Stimulated activated CD4-positive, alpha-beta T cell treated with anti-CD3 and anti-CD28 coated beads, TNF-alpha, amount 100 ng/mL, for 1 hour (primary cell): ENCODE measurements at regions not wholly inside any gene's neighbourhood (a gene's known extent, or its start where the extent isn't known, plus 50 kb on each side); places are given as distances from the start of the nearest gene placed in this dataset.
"Not testable (repeated sequence)": the region's sequence is repeated elsewhere in the genome, so short reads cannot be mapped to it uniquely, and the experiment has no call there.

Experiments
- DNase-seq, 3 donors: peaks; one replicate each; pipeline ENCODE4 v3.0.0-alpha.2; 2020; ENCODE audit warnings: low read depth in 3 of 3, low spot score in 1 of 3

DNA sequence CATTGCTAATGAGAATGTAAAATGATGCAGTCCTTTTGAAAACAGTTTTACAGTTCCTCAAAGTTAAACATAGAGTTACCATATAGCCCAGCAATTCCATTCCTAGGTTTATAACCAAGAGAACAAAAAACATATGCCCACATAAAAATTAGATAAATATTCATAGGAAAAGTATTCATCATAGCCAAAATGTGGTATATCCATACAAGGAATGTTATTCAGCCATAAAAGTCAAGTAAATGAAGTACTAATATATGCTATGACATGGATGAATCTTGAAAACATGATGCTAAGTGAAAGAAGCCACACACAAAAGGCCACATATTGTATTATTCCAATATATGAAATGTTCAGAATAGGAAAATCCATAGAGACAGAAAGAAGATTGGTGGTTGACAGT, 158.0 kb upstream of the CARMIL1 start:
- no peak for DNase-seq

DNA sequence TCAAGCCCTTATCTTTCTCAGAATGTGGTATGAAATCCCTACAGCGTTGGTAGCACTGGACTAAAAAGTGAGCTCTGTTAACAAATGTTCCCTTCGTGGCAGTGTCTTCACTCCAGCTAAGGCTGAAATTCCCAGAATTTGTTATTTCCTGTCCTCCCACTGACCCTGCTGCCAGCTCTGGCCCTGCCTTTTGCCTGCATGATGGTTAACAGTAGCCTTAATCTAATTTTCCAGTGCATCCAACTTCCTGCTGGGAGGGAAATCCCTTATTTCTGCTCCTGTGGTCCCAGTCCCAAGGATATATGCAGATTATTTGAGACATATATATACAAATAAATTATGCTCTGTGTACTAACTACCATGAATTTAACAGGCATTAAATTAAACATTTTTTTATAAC, 157.2 kb upstream of the CARMIL1 start:
- no peak for DNase-seq

DNA sequence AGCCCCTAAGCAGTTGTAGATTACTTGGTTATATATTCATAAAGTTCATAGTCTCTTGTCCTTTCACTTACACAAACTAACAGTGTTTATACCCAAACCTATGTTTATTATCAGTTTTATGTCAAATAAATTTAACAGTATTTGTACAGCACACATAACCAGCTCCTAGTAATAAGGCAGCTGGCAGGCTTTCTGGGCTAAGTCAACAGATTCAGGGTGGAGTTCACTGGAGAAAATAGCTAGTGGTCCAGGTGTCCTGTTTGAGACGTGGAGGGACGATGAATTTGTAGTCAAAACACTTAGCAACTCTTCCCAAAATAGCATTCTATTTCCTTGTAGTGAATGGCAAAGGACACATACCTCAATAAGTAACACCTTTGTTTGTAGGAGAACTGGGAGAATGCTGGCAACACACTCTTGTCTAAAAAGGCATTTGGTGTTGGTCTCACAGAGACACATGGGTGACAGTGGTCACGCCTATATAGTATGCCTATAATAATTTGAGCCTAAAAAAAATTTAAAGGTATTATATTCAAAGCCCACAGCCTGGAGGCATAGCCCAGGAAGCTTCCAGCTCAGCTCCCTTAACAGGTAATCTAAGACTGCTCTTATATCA, 156.4 kb upstream of the CARMIL1 start:
- DNase-seq, result no peak

DNA sequence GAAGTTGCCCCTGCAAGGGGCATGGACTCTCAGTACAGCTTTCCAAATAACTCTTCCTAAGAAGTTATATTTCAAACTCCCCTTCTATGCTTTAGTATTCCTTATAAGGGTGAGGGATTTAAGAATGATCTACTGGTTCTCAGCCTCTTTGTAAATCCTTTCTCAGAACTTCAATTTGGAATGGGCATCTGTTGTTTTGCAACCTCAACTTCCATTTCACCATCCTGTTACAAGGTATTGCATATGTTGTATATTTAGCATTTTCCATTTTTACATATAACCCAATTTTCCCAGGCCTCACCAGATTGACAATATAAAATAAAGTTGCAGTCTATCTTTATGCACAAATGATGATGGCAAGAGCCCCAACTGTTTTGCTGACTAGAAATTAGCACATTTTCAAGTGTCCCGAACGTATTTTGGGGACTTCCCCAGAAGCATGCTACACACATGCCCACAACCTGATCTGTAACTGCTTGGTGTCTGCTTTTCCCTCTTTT, 154.9 kb upstream of the CARMIL1 start:
- no peak for DNase-seq

DNA sequence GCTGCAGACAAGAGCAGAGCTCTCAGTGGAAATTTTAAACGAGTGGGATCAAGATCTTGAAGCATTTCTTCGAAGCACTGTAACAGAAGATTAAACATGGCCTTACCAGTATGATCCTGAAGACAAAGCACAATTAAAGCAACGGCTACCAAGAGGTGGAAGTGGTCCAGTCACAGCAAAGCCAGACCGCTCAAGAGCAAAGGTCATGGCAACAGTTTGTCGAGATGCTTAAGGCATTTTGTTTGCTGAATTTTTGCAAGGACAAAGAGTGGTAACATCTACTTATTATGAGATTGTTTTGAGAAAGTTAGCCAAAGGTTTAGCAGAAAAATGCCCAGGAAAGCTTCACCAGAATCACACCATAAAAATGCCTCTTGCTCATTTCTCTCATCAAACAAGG, 153.4 kb upstream of the CARMIL1 start:
- DNase-seq, result no peak

DNA sequence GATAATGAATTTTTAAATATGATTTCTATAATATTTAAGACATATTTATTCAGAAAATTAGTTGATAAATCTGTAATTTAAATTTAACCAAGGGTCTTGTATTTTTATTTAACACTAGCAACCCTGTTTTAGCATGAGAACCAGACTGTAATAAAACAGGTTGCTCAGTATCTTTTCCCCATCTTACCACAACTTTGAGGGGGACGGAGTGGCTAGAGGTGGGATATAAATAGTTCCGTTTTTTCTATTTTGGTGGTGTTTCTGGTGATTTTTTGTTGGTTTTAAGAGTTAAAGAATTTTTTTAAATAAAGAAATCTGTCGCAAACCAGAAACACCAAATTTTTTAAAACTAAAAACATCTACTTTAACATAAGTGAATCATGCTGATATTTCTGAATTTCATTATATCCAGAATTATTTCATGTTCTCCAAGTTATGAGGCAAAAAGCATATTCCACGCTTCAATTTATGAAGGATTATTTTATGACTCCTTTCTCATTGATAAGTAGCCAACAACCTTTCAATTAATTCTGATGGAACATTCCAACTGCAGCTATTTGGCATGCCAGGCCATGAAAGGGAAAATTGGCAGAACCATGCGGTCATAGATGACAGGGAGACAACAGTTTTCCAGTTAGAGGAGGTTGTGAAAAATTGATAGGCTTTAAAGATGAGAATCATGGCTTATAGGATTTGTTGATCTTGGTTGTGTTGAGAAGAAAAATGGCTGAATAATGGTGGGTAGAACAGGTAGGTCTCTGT, 151.9 kb upstream of the CARMIL1 start:
- no peak for DNase-seq

DNA sequence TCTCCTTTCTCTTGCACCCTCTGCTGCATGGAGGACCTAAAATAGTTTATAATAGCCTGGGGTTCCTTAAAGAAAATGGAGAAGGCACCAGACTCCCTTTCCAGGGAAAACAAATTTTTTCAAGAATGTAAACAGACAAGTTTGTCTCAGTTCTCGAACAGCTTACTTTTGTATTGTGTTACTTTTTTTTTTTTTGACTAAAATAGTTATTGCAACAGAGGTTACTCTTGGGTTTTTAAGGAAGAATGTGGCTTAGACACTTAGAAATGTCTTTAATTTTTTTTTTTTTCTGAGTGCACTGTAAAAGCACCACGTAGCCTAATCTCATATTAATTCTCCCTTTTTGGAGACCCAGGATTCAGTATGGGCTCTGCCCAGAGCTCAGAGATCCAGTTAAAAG, 148.7 kb upstream of the CARMIL1 start:
- DNase-seq, result no peak

DNA sequence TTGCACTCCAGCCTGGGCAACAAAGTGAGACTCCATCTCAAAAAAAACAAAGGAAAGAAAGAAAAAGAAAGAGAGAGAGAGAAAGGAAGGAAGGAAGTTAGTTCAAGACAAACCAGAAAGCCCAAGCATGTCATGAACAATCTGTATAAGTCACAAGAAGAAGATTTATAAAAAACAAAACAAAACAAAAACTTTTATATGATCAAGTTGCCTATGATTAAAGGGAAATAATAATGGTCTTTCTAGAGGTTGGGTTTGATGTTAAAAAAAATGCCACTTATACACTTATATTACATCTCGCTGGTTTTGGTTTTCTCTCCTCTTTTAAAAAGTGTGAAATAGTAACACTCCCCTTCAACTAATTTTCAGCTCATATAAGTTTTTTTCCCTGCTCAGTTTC, 146.2 kb upstream of the CARMIL1 start:
- no peak for DNase-seq

DNA sequence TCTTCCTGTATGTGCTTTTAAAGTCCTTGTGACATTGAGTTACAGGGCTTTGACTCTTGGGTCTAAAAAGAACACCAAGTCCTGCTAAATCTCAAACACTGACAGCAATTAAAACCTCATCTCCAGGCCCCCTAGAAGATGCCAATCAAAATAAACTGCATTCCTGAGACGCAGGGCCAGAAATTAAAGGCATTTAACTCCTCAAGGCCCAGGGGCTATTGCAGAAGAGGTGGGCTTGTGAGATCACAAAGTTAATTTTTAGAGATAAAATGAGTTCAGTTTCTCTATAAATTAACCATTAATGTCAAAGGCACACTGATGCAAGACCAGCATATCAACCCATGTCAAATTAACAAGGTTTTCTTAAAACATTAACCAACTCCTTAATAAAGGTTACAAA, 145.6 kb upstream of the CARMIL1 start:
- DNase-seq, result no peak

DNA sequence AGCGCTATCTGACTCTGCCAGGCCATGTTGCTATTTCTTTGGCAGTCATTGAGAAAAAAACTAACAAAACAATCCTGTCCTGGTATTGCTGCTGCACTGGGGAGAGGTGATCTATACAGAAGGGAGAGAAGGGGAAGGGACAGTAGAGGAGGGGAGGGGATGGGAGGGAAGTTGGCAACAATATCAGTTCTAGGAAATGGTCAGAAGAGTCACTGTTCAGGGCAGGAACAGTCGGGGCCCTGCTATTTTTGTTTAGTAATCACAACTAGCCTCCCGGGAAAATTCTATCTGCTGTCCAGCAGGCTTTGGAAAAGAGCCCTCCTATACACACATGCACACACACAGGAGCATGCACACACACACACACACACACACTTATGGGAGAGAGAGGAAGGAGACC, 142.3 kb upstream of the CARMIL1 start:
- no peak for DNase-seq

DNA sequence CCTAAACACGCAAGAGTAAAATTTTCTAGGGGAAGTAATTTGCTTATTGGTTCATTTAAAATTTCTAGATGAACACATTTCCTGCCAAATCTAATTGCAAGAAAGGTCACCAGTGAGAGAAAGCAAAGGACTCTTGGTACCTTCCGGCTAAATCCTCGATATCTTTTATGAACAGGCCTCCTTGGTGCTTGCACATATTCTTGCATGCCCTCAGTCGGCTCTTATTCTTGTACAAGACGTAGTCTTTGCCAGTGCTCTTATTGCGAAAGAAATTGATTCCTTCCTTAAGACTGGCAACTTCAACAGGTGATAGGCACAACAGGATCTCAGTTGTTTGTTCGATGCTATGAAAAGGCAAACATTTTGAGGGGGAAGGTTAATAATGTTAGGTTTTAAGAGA, 141.7 kb upstream of the CARMIL1 start:
- no peak for DNase-seq

DNA sequence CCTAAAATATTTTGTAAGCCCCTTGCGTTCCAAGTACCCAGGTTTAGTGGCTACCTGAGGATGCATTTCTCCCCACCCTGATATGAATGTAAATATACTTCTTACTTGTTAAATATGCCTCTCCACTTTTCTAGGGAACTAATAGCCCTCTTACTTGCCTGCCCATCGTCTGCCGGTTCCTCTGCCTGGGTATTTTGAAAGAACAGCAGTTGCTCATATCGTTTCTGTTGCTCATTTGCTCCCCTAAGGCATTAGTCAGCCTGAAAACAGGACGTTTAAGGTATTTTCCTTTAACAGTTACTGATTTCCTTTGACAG, 141.3 kb upstream of the CARMIL1 start:
- peak in 1 of 3 donors; percentile 22 for DNase-seq

DNA sequence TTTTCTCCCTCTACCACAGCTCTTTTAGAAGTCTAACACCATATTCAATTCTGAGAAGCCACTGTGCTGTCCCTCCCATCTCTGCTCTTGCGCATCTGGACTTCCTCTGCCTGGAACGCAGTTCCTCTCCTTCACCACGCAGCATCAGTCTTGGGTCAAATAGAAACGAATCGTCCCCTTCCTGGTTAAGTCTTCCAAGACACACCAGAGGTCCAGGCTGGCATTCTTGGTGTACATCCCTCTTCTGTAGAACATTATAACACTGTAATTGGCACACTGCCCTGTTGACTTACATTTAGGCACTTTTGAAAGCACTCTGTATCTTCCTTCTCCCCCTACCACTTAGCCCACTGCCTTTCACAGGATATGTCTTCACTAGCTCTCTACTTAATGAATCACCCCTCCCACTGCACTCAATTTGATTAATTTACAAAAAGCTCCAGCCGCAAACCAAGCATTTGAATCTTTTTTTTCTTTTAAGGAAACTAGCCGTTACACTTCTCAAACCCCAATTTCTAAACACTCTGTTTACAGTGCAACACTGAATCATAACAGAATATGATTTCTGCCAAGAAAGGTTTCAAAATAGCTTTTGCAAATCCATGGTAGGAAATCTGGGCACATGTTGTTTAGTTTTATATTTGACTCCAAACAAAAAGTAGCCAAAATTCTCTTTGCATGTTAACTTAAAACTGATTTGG, 140.8 kb upstream of the CARMIL1 start:
- peak; percentile 15 to 39 (median 24) for DNase-seq

DNA sequence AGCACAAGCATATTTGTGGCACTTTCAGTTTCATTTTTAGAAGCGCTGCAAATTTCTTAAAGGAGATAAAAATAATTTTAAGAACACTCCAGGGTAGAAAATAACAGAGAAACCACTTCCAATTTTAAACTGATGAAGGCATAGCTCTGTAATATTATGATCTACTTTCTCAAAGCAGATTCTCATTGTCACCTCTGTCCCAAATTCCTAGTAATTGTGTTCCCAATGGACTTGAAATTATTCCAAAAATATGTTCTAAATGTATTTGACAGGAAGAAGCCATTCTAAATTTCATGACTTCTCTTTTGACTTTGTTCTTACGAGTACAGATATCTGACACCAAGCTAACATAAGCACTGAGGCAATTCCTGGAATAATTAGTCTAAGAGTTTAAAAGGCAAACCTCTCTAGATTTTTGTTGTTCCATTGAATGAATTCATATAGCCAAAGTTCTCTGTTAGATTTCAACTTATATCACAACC, 140.2 kb upstream of the CARMIL1 start:
- no peak for DNase-seq

DNA sequence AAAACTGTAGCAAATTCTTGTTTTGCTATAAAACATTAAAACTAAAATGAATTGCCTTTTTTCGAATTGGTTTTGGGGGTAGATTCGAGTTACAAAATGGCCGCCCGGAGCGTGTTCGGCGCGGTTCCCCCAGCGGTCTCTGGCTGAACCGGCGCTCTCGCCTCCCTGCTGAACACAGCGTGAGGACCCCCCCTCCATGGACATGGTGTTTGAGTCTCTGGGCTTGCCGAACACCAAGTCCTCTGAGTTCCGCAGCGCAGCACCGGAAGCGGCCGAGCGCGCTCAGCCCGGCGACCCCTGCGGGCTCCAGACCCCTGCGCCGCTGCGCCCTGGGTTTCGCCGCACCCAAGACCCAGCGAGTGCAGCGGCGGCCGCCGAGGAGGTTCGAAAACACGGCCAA, 139.6 kb upstream of the CARMIL1 start:
- not testable (repeated sequence) for DNase-seq

DNA sequence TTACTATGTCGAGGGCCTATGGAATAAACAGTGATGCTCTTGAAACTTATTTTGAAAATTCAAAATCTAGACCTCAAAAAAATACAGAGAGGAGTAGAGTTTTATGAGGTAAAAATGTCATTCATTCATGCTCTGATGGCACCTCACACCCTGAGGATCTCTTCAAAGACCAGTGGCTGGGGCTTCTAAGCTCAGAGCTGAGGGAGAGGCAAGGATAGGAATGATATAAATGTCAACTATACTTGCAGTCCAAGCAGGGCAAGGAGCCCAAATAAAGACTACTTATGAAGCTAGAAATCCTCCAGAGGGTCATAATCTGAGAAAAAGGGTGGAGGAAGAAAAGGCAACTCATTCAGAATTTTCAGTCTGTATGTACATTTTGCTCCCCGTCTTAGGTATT, 136.7 kb upstream of the CARMIL1 start:
- DNase-seq, result no peak

DNA sequence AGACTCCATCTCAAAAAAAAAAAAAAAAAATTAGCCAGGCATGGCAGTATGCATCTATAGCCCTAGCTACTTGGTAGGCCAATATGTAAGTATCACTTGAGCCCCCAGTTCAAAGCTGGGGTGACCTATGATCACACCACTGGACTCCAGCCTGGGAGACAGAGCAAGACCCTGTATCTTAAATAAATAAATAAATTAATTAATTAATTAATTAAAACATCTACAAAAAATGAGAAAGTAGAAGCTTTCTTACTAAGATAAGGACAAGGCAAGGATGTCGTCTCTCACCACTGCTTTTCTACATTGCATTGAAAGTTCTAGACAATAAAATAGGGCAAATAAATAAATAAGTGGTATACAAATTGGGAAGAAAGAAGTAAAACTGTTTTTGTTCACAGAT, 134.3 kb upstream of the CARMIL1 start:
- no peak for DNase-seq

DNA sequence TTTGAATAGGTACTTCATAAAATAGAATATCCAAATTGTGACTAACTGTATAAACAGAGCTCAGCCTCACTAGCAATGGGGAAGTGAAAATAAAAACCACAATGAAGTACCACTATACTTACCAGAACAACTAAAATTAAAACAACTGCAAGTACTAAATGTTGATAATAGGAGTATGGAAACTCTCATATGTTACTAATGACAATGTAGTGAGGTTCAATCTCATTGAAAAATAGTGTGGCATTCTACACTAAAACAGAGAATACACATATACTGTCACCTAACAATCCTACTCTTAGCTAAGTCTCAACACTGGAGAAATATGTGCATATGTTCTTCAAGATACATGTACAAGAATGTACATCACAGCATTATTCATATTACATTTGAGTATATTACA, 132.0 kb upstream of the CARMIL1 start:
- DNase-seq, result no peak

DNA sequence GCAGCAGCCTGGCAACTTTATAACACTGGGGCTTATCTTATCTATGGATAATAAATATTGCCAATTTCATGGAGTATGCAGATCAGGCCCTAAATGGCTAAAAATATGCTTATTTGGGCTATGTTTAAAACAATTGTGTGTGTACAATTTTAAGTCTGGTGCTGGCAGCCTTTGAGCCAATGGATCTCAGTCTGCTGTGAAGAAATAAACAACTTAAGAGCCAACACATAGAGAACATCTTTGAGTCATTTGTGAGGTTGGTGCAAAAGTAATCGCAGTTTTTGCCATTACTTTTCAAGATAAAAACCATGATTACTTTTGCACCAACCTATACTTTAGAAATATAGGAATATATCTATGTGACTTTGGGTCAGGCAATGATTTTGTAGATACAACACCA, 129.1 kb upstream of the CARMIL1 start:
- DNase-seq, result no peak

DNA sequence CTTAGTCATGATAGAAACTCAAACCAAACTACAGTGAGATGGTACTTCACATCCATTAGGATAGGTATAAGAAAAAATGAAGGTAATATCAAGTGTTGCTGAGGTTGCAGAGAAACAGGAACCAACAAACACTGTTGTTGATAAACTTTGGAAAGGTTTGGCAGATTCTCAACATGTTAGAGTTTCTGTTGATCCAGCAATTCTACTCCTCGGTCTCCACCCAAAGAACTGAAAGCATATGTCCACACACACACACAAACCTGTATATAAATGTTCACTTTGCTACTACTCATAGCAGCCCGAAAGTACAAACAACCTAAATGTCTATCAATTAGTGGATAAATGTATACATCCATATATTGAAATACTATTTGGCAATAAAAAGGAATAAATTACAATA, 128.3 kb upstream of the CARMIL1 start:
- no peak for DNase-seq

DNA sequence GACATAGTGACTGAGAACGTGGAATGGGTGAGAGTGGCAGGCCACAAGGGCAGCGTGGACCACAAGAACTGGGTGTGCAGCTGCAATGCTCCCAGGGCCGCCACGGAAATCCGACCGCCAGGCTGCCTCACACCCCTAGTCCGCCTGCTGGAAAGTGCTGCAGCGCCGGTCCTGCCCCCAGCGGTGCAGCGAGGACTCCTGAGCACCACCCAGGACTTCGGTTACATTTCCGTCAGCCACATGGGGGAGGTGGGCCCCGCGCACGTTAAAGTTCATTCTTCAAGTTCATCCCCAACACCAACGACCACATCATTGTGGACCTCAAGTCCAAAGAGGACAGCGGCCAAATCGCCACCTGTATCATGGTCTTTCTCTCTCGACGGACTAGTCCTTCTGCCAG, 126.1 kb upstream of the CARMIL1 start:
- DNase-seq, result no peak

DNA sequence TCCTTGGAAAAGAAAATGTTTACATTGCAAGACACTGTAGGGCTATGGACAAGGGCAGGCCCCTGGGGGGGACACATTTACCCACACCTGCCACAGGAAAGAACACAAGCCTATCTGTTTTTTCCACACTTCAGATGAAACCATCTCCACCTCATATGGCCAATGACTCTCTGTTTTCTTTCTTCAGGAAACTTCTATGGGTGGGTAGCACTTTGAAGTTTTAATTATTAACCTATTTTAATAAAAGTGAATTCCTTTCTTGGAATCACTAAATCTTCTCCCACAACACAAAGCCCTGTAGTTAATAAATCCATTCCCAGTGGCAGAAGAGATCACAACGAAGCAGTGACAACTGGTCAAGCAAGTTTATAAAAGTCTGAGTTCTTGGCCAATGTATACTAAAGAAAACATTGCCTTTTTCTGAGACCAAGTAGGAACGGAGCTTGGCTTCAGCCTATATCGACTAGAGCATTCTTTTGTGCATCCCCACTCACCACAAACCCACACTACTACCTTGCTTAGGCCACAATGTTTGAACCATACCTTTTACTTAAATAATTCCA, 125.1 kb upstream of the CARMIL1 start:
- no peak for DNase-seq
